Posterior cingulate gyrus (tissue), 11 donors: ENCODE measurements at regions not wholly inside any gene's neighbourhood (a gene's known extent, or its start where the extent isn't known, plus 50 kb on each side); places are given as distances from the start of the nearest gene placed in this dataset.

Experiments used
- DNase-seq, 10 donors: peaks; one replicate each; pipeline versions ENCODE4 v3.0.0 to v3.0.0-alpha.2; 2020 to 2021; ENCODE audit warnings: mixed read lengths in 3 of 10
- intact Hi-C: fragments of 100-400 bp; cut with DNase I; formaldehyde crosslinking; loops from one replicate; pipeline ENCODE4 v1.15.1; 2023

DNA sequence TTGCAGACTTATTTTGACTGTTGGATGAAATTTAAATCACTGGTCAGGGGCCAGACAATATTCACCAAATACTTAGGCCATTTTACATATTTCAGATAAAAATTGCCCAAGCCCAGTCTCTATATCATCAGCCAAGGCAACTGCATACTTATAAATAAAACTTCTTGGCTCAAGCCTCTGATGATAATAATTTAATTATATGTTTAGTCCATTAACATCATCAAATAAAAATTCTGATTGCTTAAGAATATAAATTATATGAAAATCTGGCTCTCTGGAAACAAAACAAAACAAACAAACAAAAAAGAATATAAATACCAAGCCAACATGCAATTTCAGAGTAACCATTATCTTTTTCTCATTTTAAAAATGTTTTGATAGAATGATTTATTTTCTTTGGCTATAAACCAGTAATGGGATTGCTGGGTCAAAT lies 165.2 kb downstream of the BTG1 start:
- no peak for DNase-seq
- intact Hi-C loops, result no loop called here

DNA sequence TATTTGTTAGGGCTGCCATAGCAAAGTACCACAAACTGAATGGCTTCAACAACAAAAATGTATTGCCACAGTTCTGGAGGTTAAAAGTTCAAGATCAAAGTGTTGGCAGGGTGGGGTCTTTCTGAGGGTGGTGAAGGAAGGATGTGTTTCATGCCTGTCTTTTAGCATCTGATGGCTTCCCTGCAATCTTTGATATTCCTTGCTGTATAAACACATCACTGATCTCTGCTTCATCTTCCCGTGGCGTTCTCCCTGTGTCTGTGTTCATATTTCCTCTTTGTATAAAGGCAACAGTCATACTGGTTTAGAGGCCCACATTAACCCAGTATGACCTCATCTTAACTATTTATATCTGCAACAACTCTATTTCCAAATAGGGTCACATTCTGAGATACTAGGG lies 167.5 kb downstream of the BTG1 start:
- DNase-seq, result no peak
- intact Hi-C loops, result no loop called here

- no peak for DNase-seq
Measured at GRCh38 chr12:91975891-91976290, 169.8 kb downstream of the BTG1 start.

GRCh38 chr12:91974541-91975085 lies 171.0 kb downstream of the BTG1 start:
- no peak for DNase-seq
- intact Hi-C loops, result no loop called here

More at GRCh38 chr12:91975891-91976290, 169.8 kb downstream of the BTG1 start:
- intact Hi-C loops, result no loop called here

DNA sequence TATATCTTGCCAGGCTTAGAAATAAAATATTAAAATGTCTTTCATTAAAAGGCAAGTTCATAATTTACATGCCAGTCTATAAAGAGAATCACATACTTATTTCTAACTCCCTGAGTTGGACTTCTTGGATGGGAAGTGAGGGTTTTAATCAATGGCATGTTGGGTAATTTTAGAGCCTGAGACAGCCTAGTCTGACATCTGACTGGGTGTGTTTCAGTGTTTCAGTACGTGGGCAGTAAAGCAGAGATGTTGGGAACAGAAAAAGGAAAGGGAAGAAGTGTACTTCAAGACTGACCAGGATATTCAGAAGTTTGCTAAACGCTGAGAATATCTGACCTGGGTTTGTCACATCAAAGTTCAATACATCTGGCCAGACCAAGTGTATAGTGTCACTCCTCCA lies 171.8 kb downstream of the BTG1 start:
- DNase-seq, result no peak
- intact Hi-C loops, result no loop called here

- intact Hi-C loops, result no loop called here
- no peak for DNase-seq
Measured at GRCh38 chr12:91972896-91973295, 172.8 kb downstream of the BTG1 start.

DNA sequence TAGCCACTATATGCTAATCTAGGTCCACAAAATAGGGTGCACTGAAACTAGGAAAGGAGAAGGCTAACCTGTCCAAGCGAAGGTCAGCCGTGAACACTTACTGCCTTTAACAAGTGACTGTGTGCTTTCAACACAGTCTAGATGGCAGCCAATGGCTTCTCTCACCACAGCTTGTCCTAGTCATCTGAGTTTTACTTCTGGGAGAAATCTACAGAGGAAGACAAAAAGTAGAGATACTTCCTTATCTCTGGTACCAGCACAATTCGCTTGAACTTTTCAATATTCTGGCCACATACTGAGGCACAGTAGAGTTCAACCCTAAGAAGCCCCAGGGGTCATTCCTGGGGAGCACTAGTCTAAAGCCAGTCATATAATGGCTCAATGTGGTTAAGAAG lies 176.9 kb downstream of the BTG1 start:
- intact Hi-C loops, result no loop called here
- DNase-seq, result no peak

DNA sequence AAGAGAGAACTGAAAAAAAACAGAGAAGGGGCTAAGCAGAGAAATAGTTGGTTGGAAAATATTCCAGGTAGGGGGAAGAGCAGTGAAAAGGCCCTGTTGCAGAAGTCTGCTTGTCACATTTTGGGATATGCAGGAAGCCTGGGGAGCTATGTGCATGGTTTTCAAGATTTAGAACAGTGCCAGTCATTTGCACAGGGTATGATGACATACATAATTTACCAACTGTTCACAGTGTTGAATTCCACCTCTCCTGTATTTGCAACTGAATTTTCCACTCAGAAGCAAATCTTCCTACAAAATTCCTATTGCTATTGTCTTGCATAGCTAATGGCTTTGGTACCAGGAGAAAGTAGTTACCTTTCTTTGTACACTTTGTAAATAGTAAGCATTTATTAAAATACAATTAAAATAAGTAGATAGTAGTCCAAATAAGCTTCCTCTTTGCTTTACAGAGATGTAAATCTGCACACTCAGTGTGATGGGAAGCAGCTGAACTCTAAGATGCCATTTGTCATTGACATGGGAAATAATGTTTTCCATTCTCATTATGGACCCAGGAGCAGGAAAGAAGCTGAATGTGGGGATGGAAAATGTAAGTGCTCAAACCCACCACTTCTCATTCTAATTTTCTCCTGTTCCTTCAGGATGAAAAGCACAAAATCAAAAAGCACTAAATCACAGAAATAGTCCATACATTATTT lies 177.4 kb downstream of the BTG1 start:
- intact Hi-C loops, result no loop called here
- no peak for DNase-seq

GRCh38 chr12:91967590-91967989 lies 178.1 kb downstream of the BTG1 start:
- no peak for DNase-seq
- intact Hi-C loops, result no loop called here

GRCh38 chr12:91965781-91966180 lies 179.9 kb downstream of the BTG1 start:
- no peak for DNase-seq
- intact Hi-C loops, result no loop called here

DNA sequence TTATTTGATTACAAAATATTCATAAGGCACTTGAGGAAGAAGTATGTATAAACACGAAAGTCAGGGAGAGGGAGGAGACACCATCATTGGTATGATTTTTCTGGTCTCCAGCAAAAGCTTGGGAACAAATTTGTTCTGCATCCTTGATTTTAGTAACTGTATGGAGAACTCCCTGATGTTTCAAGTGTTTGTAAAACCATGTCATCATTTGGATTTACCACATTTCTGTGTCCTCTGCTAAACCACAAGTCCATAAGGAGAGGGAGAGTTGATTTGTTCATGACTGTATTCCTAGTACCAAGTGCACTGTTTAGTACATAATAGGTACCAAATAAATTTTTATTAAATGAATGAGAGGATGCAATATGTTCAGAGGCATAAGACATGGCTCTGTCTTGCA lies 181.1 kb downstream of the BTG1 start:
- intact Hi-C loops, result no loop called here

DNA sequence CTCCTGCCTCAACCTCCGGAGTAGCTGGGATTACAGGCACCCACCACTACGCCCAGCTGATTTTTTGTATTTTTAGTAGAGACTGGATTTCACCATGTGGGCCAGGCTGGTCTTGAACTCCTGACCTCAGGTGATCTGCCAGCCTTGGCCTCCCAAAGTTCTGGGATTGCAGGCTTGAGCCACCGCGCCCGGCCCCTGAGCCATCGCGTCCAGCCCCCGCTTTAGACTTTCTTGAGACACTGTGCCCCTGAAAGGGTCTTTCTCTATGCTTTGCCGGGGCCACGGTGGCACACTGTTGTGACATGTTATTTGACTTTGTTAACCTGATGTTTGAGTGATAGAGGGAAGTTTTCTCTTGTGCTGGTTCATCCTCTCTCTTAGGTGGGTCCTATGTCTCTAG lies 186.4 kb downstream of the BTG1 start:
- intact Hi-C loops, result no loop called here
- DNase-seq, result no peak

More for the DNA sequence above, 181.1 kb downstream of the BTG1 start:
- no peak for DNase-seq

DNA sequence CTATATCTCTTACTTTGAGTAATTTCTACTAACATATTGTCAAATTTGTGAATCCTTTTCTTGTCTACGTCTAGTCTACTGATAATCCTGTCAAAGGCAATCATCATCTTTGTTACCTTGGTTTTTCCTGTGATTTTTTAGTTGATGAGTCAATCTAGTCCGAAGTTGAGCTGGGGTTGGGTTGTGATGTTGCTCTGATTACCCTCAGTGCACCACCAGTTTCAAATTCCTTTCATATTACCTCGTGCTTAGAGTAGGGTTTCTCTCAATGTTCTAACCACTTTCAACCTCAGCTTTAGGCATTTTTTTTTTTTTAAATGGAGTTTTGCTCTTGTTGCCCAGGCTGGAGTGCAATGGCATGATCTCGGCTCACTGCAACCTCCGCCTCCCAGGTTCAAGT lies 186.8 kb downstream of the BTG1 start:
- DNase-seq, result no peak
- intact Hi-C loops, result no loop called here

DNA sequence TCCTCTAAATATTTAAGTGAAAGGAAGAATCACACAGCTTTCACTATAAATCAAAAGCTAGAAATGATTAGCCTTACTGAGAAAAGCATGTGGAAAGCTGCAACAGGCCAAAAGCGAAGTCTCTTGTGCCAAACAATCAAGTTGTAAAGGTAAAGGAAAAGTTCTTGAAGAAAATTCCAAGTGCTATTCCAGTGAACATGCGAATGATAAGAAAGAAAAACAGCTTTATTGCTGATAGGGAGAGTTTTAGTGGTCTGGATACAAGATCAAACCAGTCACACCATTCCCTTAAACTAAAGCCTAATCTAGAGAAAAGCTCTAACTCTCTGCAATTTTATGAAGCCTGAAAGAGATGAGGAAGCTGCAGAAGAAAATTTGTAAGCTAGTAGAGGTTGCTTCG lies 190.9 kb downstream of the BTG1 start:
- intact Hi-C loops, result no loop called here
- DNase-seq, result no peak

DNA sequence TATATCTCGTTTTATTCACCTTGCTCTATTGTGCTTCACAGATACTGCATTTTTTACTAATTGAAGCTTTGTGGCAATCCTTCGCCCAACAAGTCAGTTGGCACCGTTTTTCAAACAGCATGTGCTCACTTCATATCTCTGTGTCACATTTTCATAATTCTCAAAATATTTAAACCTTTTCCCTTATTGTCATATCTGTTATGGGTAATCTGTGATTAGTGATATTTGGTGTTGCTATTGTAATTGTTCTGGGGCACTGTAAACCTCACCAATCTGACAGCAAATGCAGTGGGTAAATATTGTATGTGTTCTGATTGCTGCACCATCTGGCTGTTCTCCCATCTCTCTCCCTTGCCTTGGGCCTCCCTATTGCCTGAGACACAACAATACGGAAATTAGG lies 191.3 kb downstream of the BTG1 start:
- intact Hi-C loops, result no loop called here
- DNase-seq, result no peak

- DNase-seq, result no peak
- intact Hi-C loops, result no loop called here
Measured at GRCh38 chr12:91952916-91953315, 192.7 kb downstream of the BTG1 start.

GRCh38 chr12:91951571-91951970 lies 194.1 kb downstream of the BTG1 start:
- intact Hi-C loops, result no loop called here
- no peak for DNase-seq

DNA sequence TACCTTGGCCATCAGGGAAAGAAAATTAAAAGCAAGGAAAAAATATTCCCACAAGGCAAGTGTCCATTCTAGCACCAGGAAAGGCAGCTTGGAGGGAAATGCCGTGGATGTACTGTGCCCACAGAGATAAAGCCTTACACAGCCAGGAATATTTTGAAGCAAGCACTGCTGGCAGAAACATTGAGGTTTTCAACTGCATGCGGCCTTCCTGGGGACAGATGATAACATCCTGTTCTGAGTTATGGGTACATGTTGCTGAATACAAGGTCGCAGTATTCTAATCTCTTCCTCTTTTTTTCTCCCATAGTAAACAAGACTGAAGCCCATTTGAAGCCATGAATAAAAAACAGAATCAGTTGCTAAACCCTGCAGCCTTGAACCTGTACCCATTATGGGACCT lies 197.1 kb downstream of the BTG1 start:
- no peak for DNase-seq
- intact Hi-C loops, result no loop called here

DNA sequence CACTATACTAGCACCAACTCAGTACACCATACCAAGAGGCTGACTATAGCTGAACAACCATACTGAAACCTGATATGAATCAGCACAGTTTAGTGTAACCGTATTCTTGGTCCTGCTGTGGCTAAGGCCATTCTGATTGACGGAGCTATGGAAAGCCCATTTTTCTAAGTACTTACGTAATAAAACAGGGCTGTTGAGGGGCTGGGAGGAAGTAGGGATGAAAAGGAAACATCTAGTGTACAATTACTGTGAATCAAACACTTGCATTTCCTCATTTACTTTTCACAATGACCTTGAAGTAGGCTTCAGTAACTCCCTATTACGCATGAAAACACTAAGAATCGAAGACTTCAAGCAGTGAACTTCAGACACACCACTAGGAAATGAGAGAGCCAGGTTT lies 198.2 kb downstream of the BTG1 start:
- intact Hi-C loops, result no loop called here
- DNase-seq, result no peak

DNA sequence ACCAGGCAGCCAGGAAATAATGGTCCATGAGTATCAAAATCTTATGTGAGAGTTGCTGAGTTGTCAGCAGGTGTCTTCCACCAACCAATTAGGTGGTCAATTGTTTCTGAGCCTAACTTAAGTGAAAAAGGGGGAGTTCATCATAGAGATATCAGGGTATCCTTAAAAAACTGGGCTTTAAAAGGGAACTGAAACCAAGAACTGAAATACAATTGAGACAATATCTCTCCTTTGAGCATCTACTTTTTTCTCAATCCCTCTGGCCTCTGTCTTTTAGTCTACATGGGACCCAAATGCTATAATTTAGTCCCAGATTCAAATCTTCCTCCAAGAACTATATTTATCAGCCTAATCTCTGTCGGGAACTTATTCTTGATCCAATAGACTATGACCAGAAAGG lies 201.0 kb downstream of the BTG1 start:
- intact Hi-C loops, result no loop called here
- no peak for DNase-seq

DNA sequence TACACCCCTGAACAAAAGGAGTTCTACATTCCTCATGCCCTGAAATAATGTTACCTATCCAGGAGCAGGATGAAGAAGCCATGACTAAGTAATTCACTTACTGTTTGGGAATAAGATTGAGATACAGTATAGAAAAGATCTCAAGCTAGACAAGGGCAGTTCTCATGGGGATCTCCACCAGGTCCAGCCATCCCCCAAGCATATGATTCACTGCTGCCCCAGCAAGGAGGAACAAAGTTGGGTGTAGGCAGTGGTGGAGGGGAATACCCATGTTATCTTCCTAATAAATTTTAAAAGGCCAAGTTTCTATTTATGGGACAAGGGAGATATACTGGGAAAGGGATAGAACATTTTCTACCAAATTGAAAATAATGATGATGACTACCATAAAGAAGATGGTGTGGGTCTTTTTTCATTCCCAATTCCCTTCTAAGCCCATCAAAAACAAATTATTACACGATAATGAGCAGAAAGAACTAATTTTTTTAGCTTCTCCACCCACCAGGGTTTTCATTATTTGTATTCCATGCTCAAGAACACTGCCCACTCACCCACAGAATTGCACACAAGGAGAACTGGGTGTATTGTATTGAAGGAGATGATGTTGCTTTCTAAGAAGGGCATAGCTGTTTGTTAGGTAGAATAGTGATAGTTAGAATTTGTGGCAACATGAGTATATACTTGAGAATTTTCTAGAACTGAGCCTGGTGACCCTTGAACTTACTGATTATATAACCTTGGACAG lies 204.6 kb downstream of the BTG1 start:
- DNase-seq, result no peak
- intact Hi-C loops, result no loop called here

- intact Hi-C loops, result no loop called here
- no peak for DNase-seq
Measured at GRCh38 chr12:91940322-91940721, 205.3 kb downstream of the BTG1 start.
